Parathyroid adenoma (tissue), 2 donors: ENCODE measurements at regions not wholly inside any gene's neighbourhood (a gene's known extent, or its start where the extent isn't known, plus 50 kb on each side); places are given as distances from the start of the nearest gene placed in this dataset.
"Not testable (repeated sequence)": the region's sequence is repeated elsewhere in the genome, so short reads cannot be mapped to it uniquely, and the experiment has no call there.

Experiments
- H2AFZ ChIP-seq: fragments of 300-600 bp; sonication (generic); one replicate; pipeline ENCODE4 v1.7.0; 2017; ENCODE audit warnings: antibody characterized with exemption, mild to moderate bottlenecking
- H3K27ac ChIP-seq: fragments of 300-600 bp; sonication (generic); one replicate; pipeline ENCODE4 v1.7.0; 2017
- H3K27me3 ChIP-seq: fragments of 300-600 bp; sonication (generic); one replicate; pipeline ENCODE4 v1.7.0; 2017; ENCODE audit warnings: low read length; ENCODE audit not compliant: control insufficient read depth, insufficient read depth
- H3K36me3 ChIP-seq: fragments of 300-600 bp; sonication (generic); one replicate; pipeline ENCODE4 v1.7.0; 2017; ENCODE audit warnings: low read length; ENCODE audit not compliant: control insufficient read depth, insufficient read depth
- H3K4me1 ChIP-seq: fragments of 300-600 bp; sonication (generic); one replicate; pipeline ENCODE4 v1.7.0; 2017; ENCODE audit warnings: control low read depth
- H3K4me2 ChIP-seq: fragments of 300-600 bp; sonication (generic); one replicate; pipeline ENCODE4 v1.7.0; 2017; ENCODE audit warnings: low read length
- H3K4me3 ChIP-seq: fragments of 300-600 bp; sonication (generic); one replicate; pipeline ENCODE4 v1.7.0; 2017; ENCODE audit warnings: low read depth, low read length
- H3K79me2 ChIP-seq: fragments of 300-600 bp; sonication (generic); one replicate; pipeline ENCODE4 v1.7.0; 2017; ENCODE audit warnings: control low read depth
- H3K9ac ChIP-seq: fragments of 300-600 bp; sonication (generic); one replicate; pipeline ENCODE4 v1.7.0; 2017; ENCODE audit warnings: mild to moderate bottlenecking
- H3K9me3 ChIP-seq: fragments of 300-600 bp; sonication (generic); one replicate; pipeline ENCODE4 v1.7.0; 2017; ENCODE audit warnings: low read length; ENCODE audit not compliant: control insufficient read depth
- TF ChIP-seq, protein P1 (sequence below): fragments of 300-600 bp; sonication (generic); IDR thresholded peaks from one replicate; pipeline ENCODE4 v1.7.0; 2017; ENCODE audit warnings: antibody characterized with exemption, mild to moderate bottlenecking
- donor health status: primary hyperparathyroidism.

DNA sequence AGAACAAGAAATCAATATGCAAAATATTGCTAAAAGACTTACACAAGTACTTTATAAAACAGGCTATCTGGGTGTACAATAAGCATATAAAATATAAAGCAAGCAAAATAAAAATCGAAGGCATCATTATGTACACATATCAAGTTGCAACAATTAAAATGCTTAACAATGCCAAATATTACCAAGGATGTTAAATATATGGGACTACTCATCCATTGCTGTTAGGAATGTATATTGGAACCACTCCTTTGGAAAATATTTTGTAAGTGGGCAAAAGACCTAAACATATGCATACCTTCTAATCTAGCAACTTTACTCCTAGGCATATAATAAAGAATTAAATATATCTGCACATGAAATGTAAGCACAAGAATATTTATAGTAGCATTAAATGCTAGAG lies 632.6 kb upstream of the COX7C start:
- TF ChIP-seq, protein P1, sequence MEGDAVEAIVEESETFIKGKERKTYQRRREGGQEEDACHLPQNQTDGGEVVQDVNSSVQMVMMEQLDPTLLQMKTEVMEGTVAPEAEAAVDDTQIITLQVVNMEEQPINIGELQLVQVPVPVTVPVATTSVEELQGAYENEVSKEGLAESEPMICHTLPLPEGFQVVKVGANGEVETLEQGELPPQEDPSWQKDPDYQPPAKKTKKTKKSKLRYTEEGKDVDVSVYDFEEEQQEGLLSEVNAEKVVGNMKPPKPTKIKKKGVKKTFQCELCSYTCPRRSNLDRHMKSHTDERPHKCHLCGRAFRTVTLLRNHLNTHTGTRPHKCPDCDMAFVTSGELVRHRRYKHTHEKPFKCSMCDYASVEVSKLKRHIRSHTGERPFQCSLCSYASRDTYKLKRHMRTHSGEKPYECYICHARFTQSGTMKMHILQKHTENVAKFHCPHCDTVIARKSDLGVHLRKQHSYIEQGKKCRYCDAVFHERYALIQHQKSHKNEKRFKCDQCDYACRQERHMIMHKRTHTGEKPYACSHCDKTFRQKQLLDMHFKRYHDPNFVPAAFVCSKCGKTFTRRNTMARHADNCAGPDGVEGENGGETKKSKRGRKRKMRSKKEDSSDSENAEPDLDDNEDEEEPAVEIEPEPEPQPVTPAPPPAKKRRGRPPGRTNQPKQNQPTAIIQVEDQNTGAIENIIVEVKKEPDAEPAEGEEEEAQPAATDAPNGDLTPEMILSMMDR, result no peak
- no peak overlapping the region for H3K4me3 ChIP-seq
- no peak overlapping the region for H3K27ac ChIP-seq
- H3K4me1 ChIP-seq, result no peaks in the 10 kb centered on the region
- no peak overlapping the region for H2AFZ ChIP-seq
- no peak overlapping the region for H3K9ac ChIP-seq
- no peaks in the 10 kb centered on the region for H3K9me3 ChIP-seq
- no peaks in the 10 kb centered on the region for H3K79me2 ChIP-seq
- no peaks in the 10 kb centered on the region for H3K27me3 ChIP-seq
- no peaks in the 10 kb centered on the region for H3K36me3 ChIP-seq
- H3K4me2 ChIP-seq, result no peak overlapping the region

DNA sequence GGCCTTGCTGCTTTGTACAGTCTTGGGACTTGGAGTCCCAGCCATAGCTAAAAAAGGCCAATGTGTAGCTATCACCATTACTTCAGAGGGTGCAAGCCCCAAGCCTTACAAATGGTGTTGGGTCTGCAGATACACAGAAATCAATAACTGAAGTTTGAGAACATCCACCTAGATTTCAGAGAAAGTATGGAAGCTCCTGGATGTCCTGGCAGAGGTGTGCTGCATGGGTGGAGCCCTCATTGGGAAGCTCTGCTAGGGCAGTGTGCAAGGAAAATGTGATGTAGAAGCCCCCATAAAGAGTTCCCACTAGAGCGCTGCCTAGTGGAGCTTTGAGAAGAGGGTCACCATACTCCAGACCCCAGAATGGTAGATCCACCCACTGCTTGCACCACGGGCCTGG lies 626.7 kb upstream of the COX7C start:
- no peak overlapping the region for H2AFZ ChIP-seq
- H3K9ac ChIP-seq, result no peak overlapping the region
- H3K27me3 ChIP-seq, result no peaks in the 10 kb centered on the region
- H3K4me3 ChIP-seq, result no peak overlapping the region
- no peak overlapping the region for H3K4me2 ChIP-seq
- no peaks in the 10 kb centered on the region for H3K4me1 ChIP-seq
- H3K27ac ChIP-seq, result no peak overlapping the region
- TF ChIP-seq, protein P1, result no peak
- H3K9me3 ChIP-seq, result no peaks in the 10 kb centered on the region
- no peaks in the 10 kb centered on the region for H3K79me2 ChIP-seq
- no peaks in the 10 kb centered on the region for H3K36me3 ChIP-seq

DNA sequence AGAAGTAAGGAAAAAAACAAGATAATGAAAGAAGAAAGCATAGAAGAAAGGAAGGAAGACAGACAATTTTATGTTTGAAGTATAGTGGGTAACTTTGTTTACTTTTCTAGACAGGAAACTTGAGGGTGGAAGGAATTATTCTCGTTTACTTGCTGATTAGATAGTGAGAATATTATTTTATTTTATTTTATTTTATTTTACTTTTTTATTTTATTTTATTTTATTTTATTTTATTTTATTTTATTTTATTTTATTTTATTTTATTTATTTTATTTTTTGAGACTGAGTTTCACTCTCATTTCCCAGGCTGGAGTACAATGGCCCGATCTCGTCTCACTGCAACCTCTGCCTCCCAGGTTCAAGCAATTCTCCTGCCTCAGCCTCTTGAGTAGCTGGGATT lies 623.1 kb upstream of the COX7C start:
- H3K79me2 ChIP-seq, H3K27me3 ChIP-seq, H3K4me3 ChIP-seq: not testable (repeated sequence)

DNA sequence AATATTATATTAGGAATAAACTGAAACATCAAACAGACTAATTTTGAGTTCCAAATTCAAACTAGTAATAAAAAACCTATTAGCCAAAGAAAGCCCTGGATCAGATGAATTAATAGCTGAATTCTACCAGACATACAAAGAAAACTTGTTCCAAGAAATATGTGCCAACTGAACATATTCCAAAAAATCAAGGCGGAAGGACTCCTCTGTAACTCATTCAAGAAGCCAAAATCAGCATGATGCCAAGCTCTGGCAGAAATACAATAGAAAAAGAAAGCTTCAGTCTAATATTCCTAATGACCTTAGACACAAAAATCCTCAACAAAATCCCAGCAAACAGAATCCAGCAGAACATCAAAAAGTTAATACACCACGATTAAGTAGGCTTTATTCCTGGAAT lies 619.1 kb upstream of the COX7C start:
- Histone ChIP-seq H3K79me2 (no peaks in the 10 kb centered on the region), H3K36me3 (no peaks in the 10 kb centered on the region), H3K27me3 (no peaks in the 10 kb centered on the region), H3K4me3 (no peak overlapping the region), H2AFZ (no peak overlapping the region), H3K9me3 (no peaks in the 10 kb centered on the region), H3K27ac (no peak overlapping the region), H3K4me1 (no peaks in the 10 kb centered on the region), H3K9ac (no peak overlapping the region), H3K4me2 (no peak overlapping the region)
- TF ChIP-seq, protein P1, result no peak

More for the DNA sequence above, 623.1 kb upstream of the COX7C start:
- H3K4me1 ChIP-seq, H3K36me3 ChIP-seq, H3K9me3 ChIP-seq, H3K4me2 ChIP-seq, H3K27ac ChIP-seq, H3K9ac ChIP-seq, H2AFZ ChIP-seq: not testable (repeated sequence)

DNA sequence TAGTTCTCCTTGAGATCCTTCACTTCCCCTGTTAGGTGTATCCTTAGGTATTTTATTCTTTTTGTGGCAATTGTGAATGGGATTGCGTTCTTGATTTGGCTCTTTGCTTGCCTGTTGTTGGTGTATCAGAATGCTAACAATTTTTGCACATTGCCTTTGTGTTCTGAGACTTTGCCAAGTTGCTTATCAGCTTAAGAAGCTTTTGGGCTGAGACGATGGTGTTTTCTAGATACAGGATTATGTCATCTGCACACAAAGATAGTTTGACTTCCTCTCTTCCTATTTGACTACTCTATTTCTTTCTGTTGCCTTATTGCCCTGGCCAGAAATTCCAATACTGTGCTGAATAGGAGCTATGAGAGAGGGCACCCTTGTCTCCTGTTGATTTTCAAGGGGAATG lies 609.4 kb upstream of the COX7C start:
- Histone ChIP-seq H3K27ac (no peak overlapping the region), H3K4me1 (no peaks in the 10 kb centered on the region), H3K36me3 (no peaks in the 10 kb centered on the region), H2AFZ (no peak overlapping the region), H3K9me3 (no peaks in the 10 kb centered on the region), H3K79me2 (no peaks in the 10 kb centered on the region), H3K4me2 (no peak overlapping the region), H3K27me3 (no peaks in the 10 kb centered on the region), H3K9ac (no peak overlapping the region), H3K4me3 (no peak overlapping the region)
- TF ChIP-seq, protein P1, result no peak
